ENCODE measurements at regions not wholly inside any gene's neighbourhood (a gene's known extent, or its start where the extent isn't known, plus 50 kb on each side); places are given as distances from the start of the nearest gene placed in this dataset.

- TF ChIP-seq HMGXB4 (CRISPR knock-in tag; IDR thresholded peaks at IDR 0.05; ENCODE audit: borderline replicate concordance) (no peak), BHLHE40 (IDR thresholded peaks at IDR 0.05; ENCODE audit: low read depth, low read length) (no peak), MYC (IDR thresholded peaks at IDR 0.05; ENCODE audit: borderline replicate concordance, low read length) (no peak), HOXB13 (CRISPR knock-in tag; IDR thresholded peaks at IDR 0.05; ENCODE audit: low read depth) (no peak), CTCF (IDR thresholded peaks at IDR 0.05) (no peak), JUNB (IDR thresholded peaks at IDR 0.05) (no peak), ELK1 (IDR thresholded peaks at IDR 0.05; ENCODE audit: low read depth, low read length) (no peak), CEBPB (IDR thresholded peaks at IDR 0.05) (no peak), HOXA7 (CRISPR knock-in tag; IDR thresholded peaks at IDR 0.05) (no peak), POLR2A (IDR thresholded peaks at IDR 0.05; ENCODE audit: low read length) (no peak), MAX (IDR thresholded peaks at IDR 0.05) (no peak), POLR2AphosphoS2 (conservative IDR thresholded peaks at IDR 0.05; ENCODE audit: low read length) (no peak)
Observed at GRCh38 chr7:124330731-124331407, 298.0 kb upstream of the TMEM229A start.

Measured in A549 (cell line).